GM19099 (cell line): ENCODE measurements at regions not wholly inside any gene's neighbourhood (a gene's known extent, or its start where the extent isn't known, plus 50 kb on each side); places are given as distances from the start of the nearest gene placed in this dataset.

Experiments
- POLR2A ChIP-seq: IDR thresholded peaks from 3 replicates; pipeline ENCODE4 v1.6.1; 2011; ENCODE audit warnings: low read depth; ENCODE audit not compliant: insufficient read length; ENCODE audit errors: extremely low read depth

GRCh38 chr3:72383230-72383629 lies 465.0 kb downstream of the SHQ1 start:
- TF ChIP-seq POLR2A, result no peak

GRCh38 chr3:72382460-72382859 lies 465.8 kb downstream of the SHQ1 start:
- no peak for TF ChIP-seq POLR2A

GRCh38 chr3:72381584-72381983 lies 466.7 kb downstream of the SHQ1 start:
- TF ChIP-seq POLR2A, result no peak

- no peak for TF ChIP-seq POLR2A
Observed at GRCh38 chr3:72380711-72381493, 467.3 kb downstream of the SHQ1 start.

GRCh38 chr3:72380193-72380592 lies 468.1 kb downstream of the SHQ1 start:
- no peak for TF ChIP-seq POLR2A

GRCh38 chr3:72379500-72380187 lies 468.6 kb downstream of the SHQ1 start:
- TF ChIP-seq POLR2A, result no peak

- no peak for TF ChIP-seq POLR2A
Observed at GRCh38 chr3:72378287-72378686, 470.0 kb downstream of the SHQ1 start.

GRCh38 chr3:72376956-72377710 lies 471.1 kb downstream of the SHQ1 start:
- TF ChIP-seq POLR2A, result no peak

GRCh38 chr3:72375237-72376076 lies 472.8 kb downstream of the SHQ1 start:
- TF ChIP-seq POLR2A, result no peak

GRCh38 chr3:72373139-72373538 lies 475.1 kb downstream of the SHQ1 start:
- no peak for TF ChIP-seq POLR2A

- no peak for TF ChIP-seq POLR2A
Observed at GRCh38 chr3:72372161-72372560, 476.1 kb downstream of the SHQ1 start.

GRCh38 chr3:72371431-72371830 lies 476.8 kb downstream of the SHQ1 start:
- no peak for TF ChIP-seq POLR2A

GRCh38 chr3:72370947-72371346 lies 477.3 kb downstream of the SHQ1 start:
- no peak for TF ChIP-seq POLR2A

- TF ChIP-seq POLR2A, result no peak
Observed at GRCh38 chr3:72369681-72370080, 478.6 kb downstream of the SHQ1 start.
